Fibroblast of lung (primary cell): ENCODE measurements at regions not wholly inside any gene's neighbourhood (a gene's known extent, or its start where the extent isn't known, plus 50 kb on each side); places are given as distances from the start of the nearest gene placed in this dataset.

Experiments used
- EZH2 ChIP-seq: IDR thresholded peaks from 2 replicates; pipeline ENCODE4 v1.5.1; 2012; ENCODE audit warnings: low read length, control low read depth, mild to moderate bottlenecking; ENCODE audit errors: missing control alignments
- TF ChIP-seq, protein P1 (sequence below), 2 donors: IDR thresholded peaks in 1 of 2; conservative IDR thresholded peaks in 1 of 2; 1 replicate in 1 of 2; 2 replicates in 1 of 2; pipeline ENCODE4 v1.5.1; 2011 to 2012; ENCODE audit warnings: low read length in 2 of 2, control low read depth in 1 of 2, inconsistent platforms in 1 of 2, low read depth in 1 of 2, mild to moderate bottlenecking in 1 of 2

GRCh38 chr12:5248999-5249526 lies 182.8 kb upstream of the NTF3 start:
- TF ChIP-seq, protein P1, sequence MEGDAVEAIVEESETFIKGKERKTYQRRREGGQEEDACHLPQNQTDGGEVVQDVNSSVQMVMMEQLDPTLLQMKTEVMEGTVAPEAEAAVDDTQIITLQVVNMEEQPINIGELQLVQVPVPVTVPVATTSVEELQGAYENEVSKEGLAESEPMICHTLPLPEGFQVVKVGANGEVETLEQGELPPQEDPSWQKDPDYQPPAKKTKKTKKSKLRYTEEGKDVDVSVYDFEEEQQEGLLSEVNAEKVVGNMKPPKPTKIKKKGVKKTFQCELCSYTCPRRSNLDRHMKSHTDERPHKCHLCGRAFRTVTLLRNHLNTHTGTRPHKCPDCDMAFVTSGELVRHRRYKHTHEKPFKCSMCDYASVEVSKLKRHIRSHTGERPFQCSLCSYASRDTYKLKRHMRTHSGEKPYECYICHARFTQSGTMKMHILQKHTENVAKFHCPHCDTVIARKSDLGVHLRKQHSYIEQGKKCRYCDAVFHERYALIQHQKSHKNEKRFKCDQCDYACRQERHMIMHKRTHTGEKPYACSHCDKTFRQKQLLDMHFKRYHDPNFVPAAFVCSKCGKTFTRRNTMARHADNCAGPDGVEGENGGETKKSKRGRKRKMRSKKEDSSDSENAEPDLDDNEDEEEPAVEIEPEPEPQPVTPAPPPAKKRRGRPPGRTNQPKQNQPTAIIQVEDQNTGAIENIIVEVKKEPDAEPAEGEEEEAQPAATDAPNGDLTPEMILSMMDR (conservative IDR thresholded peaks at IDR 0.05 in 1 of 2, IDR thresholded peaks at IDR 0.05 in 1 of 2; ENCODE audit: low read depth in 1 of 2, low read length in 2 of 2): no peak
- TF ChIP-seq EZH2: no peak
